SK-N-SH (cell line): ENCODE measurements at regions not wholly inside any gene's neighbourhood (a gene's known extent, or its start where the extent isn't known, plus 50 kb on each side); places are given as distances from the start of the nearest gene placed in this dataset.

Experiments
- CTCF ChIA-PET: fragments of 300-600, 350-600 bp; formaldehyde crosslinking; extraction: SDS; loops from one replicate; lab custom pipeline; 2021; lab: Yijun Ruan, JAX
- POLR2A ChIA-PET: fragments of 350-600 bp; sonication (Branson Sonifier 250); formaldehyde crosslinking; extraction: SDS; loops from one replicate; lab custom pipeline; 2020; ENCODE audit warnings: antibody characterized with exemption, inconsistent platforms; lab: Yijun Ruan, JAX
- DNase-seq: peaks from one replicate; pipeline ENCODE4 v3.0.0; 2012
- H2AFZ ChIP-seq: fragments of 200-600 bp; sonication (generic); 2 replicates; pipeline ENCODE4 v1.8.1; 2016; ENCODE audit warnings: antibody characterized with exemption, mild to moderate bottlenecking, low read depth
- H3F3A ChIP-seq: fragments of 200-600 bp; sonication (generic); replicated peaks from 2 replicates; pipeline ENCODE3; 2016; ENCODE audit warnings: antibody characterized with exemption, mild to moderate bottlenecking; ENCODE audit not compliant: insufficient read depth
- H3K27ac ChIP-seq, 2 experiments: fragments of 200-500 bp in 1 of 2; fragments of 200-600 bp in 1 of 2; sonication (Bioruptor generic) in 1 of 2; sonication (generic), shearing (Covaris generic) in 1 of 2; 2 replicates each; pipeline versions ENCODE4 v1.5.1 to v1.6.1; 2014 to 2016; ENCODE audit warnings: low read depth in 2 of 2, inconsistent platforms in 1 of 2, low read length in 1 of 2, mild to moderate bottlenecking in 1 of 2, mixed read lengths in 1 of 2
- H3K27me3 ChIP-seq: fragments of 200-600 bp; sonication (generic), shearing (Covaris generic); 2 replicates; pipeline ENCODE4 v1.6.1; 2016; ENCODE audit warnings: mixed run types; ENCODE audit not compliant: insufficient read depth
- H3K36me3 ChIP-seq, 2 experiments: fragments of 200-500 bp in 1 of 2; fragments of 200-600 bp in 1 of 2; sonication (Bioruptor generic) in 1 of 2; sonication (generic) in 1 of 2; replicated peaks in 1 of 2; 2 replicates each; pipeline versions ENCODE3 to v1.5.1; 2014 to 2016; ENCODE audit warnings: low read length in 1 of 2, mild to moderate bottlenecking in 1 of 2; ENCODE audit not compliant: insufficient read depth in 2 of 2, control insufficient read depth in 1 of 2
- H3K4me1 ChIP-seq, 2 experiments: fragments of 200-500 bp in 1 of 2; fragments of 200-600 bp in 1 of 2; sonication (Bioruptor generic) in 1 of 2; sonication (generic), shearing (Covaris generic) in 1 of 2; 2 replicates each; pipeline versions ENCODE4 v1.5.1 to v1.6.1; 2014 to 2016; ENCODE audit warnings: low read depth in 1 of 2, low read length in 1 of 2, mixed run types in 1 of 2; ENCODE audit not compliant: insufficient read depth in 2 of 2, control insufficient read depth in 1 of 2
- H3K4me2 ChIP-seq: fragments of 200-600 bp; sonication (generic), shearing (Covaris generic); 2 replicates; pipeline ENCODE4 v1.6.1; 2017; ENCODE audit warnings: mixed run types
- H3K4me3 ChIP-seq, 2 experiments: fragments of 200-500 bp in 1 of 2; fragments of 200-600 bp in 1 of 2; sonication (Bioruptor generic) in 1 of 2; sonication (generic), shearing (Covaris generic) in 1 of 2; 2 replicates each; pipeline versions ENCODE4 v1.5.1 to v1.8.1; 2014 to 2016; ENCODE audit warnings: low read depth in 2 of 2, inconsistent platforms in 1 of 2, low read length in 1 of 2, mild to moderate bottlenecking in 1 of 2, mixed read lengths in 1 of 2, moderate library complexity in 1 of 2
- H3K79me2 ChIP-seq: fragments of 200-600 bp; sonication (generic); 2 replicates; pipeline ENCODE4 v1.8.1; 2017; ENCODE audit warnings: mild to moderate bottlenecking; ENCODE audit not compliant: insufficient read depth
- H3K9ac ChIP-seq: fragments of 200-600 bp; sonication (generic); 2 replicates; pipeline ENCODE4 v1.6.1; 2017; ENCODE audit warnings: mixed run types
- H3K9me2 ChIP-seq: fragments of 200-600 bp; sonication (generic); 2 replicates; pipeline ENCODE4 v1.6.1; 2017; ENCODE audit warnings: mixed run types
- H3K9me3 ChIP-seq: fragments of 200-600 bp; sonication (generic); 2 replicates; pipeline ENCODE4 v1.6.1; 2017; ENCODE audit warnings: mixed run types, mild to moderate bottlenecking, moderate library complexity
- H4K20me1 ChIP-seq: fragments of 200-600 bp; sonication (generic); 2 replicates; pipeline ENCODE4 v1.6.1; 2017; ENCODE audit warnings: mild to moderate bottlenecking, mixed run types; ENCODE audit not compliant: insufficient read depth
- CHD2 ChIP-seq: fragments of 150-350 bp; IDR thresholded peaks from 2 replicates; pipeline ENCODE4 v1.6.1; 2018; ENCODE audit warnings: low read length; ENCODE audit not compliant: partially characterized antibody
- CTCF ChIP-seq: fragments of 200-600 bp; sonication (generic); IDR thresholded peaks from 2 replicates; pipeline ENCODE4 v1.6.1; 2017; ENCODE audit warnings: antibody characterized with exemption, mild to moderate bottlenecking, moderate library complexity
- ELF1 ChIP-seq: IDR thresholded peaks from 2 replicates; pipeline ENCODE4 v1.4.0; 2012
- FOSL2 ChIP-seq: IDR thresholded peaks from 2 replicates; pipeline ENCODE4 v1.4.0; 2012; ENCODE audit warnings: low read depth, mild to moderate bottlenecking, moderate library complexity, borderline replicate concordance
- FOXJ3 ChIP-seq: sonication (generic); formaldehyde crosslinking; IDR thresholded peaks from 2 replicates; pipeline ENCODE4 v1.5.1; 2020; ENCODE audit warnings: mild to moderate bottlenecking, missing genetic modification reagents
- JUND ChIP-seq: IDR thresholded peaks from 2 replicates; pipeline ENCODE4 v1.4.0; 2012
- MAX ChIP-seq: IDR thresholded peaks from 2 replicates; pipeline ENCODE4 v1.4.0; 2012; ENCODE audit warnings: low read depth
- MEF2A ChIP-seq: IDR thresholded peaks from 2 replicates; pipeline ENCODE4 v1.4.0; 2012; ENCODE audit warnings: low read depth, borderline replicate concordance
- MXI1 ChIP-seq: IDR thresholded peaks from 2 replicates; pipeline ENCODE4 v1.6.1; 2012; ENCODE audit warnings: mild to moderate bottlenecking, low read depth, low read length, improper control_type of control experiment
- NFIC ChIP-seq: IDR thresholded peaks from 2 replicates; pipeline ENCODE4 v1.4.0; 2012; ENCODE audit warnings: borderline replicate concordance
- PBX3 ChIP-seq: IDR thresholded peaks from 2 replicates; pipeline ENCODE4; 2012
- RAD21 ChIP-seq: IDR thresholded peaks from 2 replicates; pipeline ENCODE4 v1.6.1; 2012; ENCODE audit warnings: mild to moderate bottlenecking, low read length
- RCOR1 ChIP-seq: fragments of 150-350 bp; IDR thresholded peaks from 2 replicates; pipeline ENCODE4 v1.6.1; 2017; ENCODE audit warnings: antibody characterized with exemption, low read length
- REST ChIP-seq: IDR thresholded peaks from 2 replicates; pipeline ENCODE4 v1.6.1; 2012; ENCODE audit warnings: mild to moderate bottlenecking, low read depth, low read length, moderate library complexity
- RXRA ChIP-seq: IDR thresholded peaks from 2 replicates; pipeline ENCODE4 v1.4.0; 2012; ENCODE audit warnings: low read depth, mild to moderate bottlenecking, borderline replicate concordance
- SIN3A ChIP-seq: IDR thresholded peaks from 2 replicates; pipeline ENCODE4 v1.6.1; 2012; ENCODE audit warnings: low read depth, mild to moderate bottlenecking, low read length, moderate library complexity, borderline replicate concordance
- TAF1 ChIP-seq: IDR thresholded peaks from 2 replicates; pipeline ENCODE4 v1.6.1; 2012; ENCODE audit warnings: low read depth, mild to moderate bottlenecking, low read length, moderate library complexity, borderline replicate concordance
- TEAD4 ChIP-seq: IDR thresholded peaks from 2 replicates; pipeline ENCODE4 v1.4.0; 2012; ENCODE audit warnings: mild to moderate bottlenecking, borderline replicate concordance; ENCODE audit not compliant: insufficient read depth
- YY1 ChIP-seq: IDR thresholded peaks from 2 replicates; pipeline ENCODE4 v1.4.0; 2012; ENCODE audit warnings: low read depth, mild to moderate bottlenecking
- ZBTB33 ChIP-seq: IDR thresholded peaks from 2 replicates; pipeline ENCODE4 v1.4.0; 2012; ENCODE audit warnings: low read depth, borderline replicate concordance
- WGBS: methylation state at CpG from one replicate; pipeline ENCODE4 v1.1.6; 2017; ENCODE audit warnings: low lambda C conversion rate; 5-methylcytosine and 5-hydroxymethylcytosine counted together

- TF ChIP-seq PBX3 (no peak), TEAD4 (no peak), RAD21 (no peak), ELF1 (no peak), FOXJ3 (CRISPR knock-in tag) (no peak), ZBTB33 (no peak), MXI1 (no peak), FOSL2 (no peak), MEF2A (no peak), MAX (no peak), SIN3A (no peak), YY1 (no peak)
Observed at GRCh38 chr21:15240848-15241247, 176.0 kb upstream of the NRIP1 start (continued).

GRCh38 chr21:15241997-15242736 is 177.4 kb upstream of the NRIP1 start:
- H3K36me3 ChIP-seq: no peaks in the 10 kb centered on the region
- H3K79me2 ChIP-seq: no peaks in the 10 kb centered on the region
- DNase-seq: no peak
- WGBS: 13% methylated on average over 2 of the region's 2 CpGs
- ChIA-PET CTCF (no interaction called here), POLR2A (no interaction called here)
- H3K9ac ChIP-seq: no peak overlapping the region
- H3F3A ChIP-seq: no peaks in the 10 kb centered on the region
- TF ChIP-seq RCOR1: no peak
- no peak for TF ChIP-seq CHD2
- TF ChIP-seq JUND: no peak
- TF ChIP-seq RXRA: no peak
- no peak for TF ChIP-seq NFIC
- no peak for TF ChIP-seq TAF1
- no peak for TF ChIP-seq MAX
- TF ChIP-seq FOXJ3 (CRISPR knock-in tag): no peak
- TF ChIP-seq MXI1: no peak
- TF ChIP-seq FOSL2: no peak
- TF ChIP-seq PBX3: no peak
- TF ChIP-seq REST: no peak
- no peak for TF ChIP-seq CTCF
- TF ChIP-seq SIN3A: no peak
- H3K9me3 ChIP-seq: no peaks in the 10 kb centered on the region
- no peak overlapping the region for H3K27ac ChIP-seq
- H3K4me3 ChIP-seq: no peak overlapping the region
- no peak overlapping the region for H2AFZ ChIP-seq
- H4K20me1 ChIP-seq: no peaks in the 10 kb centered on the region
- H3K4me2 ChIP-seq: no peak overlapping the region
- H3K9me2 ChIP-seq: no peaks in the 10 kb centered on the region
- H3K27me3 ChIP-seq: no peaks in the 10 kb centered on the region
- no peaks in the 10 kb centered on the region; a peak in 1 of 4 replicates for H3K4me1 ChIP-seq
